Endothelial cell of umbilical vein (primary cell): ENCODE measurements at regions not wholly inside any gene's neighbourhood (a gene's known extent, or its start where the extent isn't known, plus 50 kb on each side); places are given as distances from the start of the nearest gene placed in this dataset.

Experiments used
- BruUV-seq: library from RNA; stranded (reverse); fragments of 400-500 nt; replicated peaks from 2 replicates; lab custom pipeline; 2021; lab: Mats Ljungman, UMichigan
- CTCF ChIA-PET: fragments of 300-600, 350-600 bp; sonication (Branson Sonifier 250); formaldehyde crosslinking; loops from one replicate; lab custom pipeline; 2021; ENCODE audit warnings: antibody characterized with exemption, inconsistent platforms; lab: Charles Lee
- POLR2A ChIA-PET: fragments of 300-600, 350-600 bp; sonication (Branson Sonifier 250); formaldehyde crosslinking; loops from one replicate; lab custom pipeline; 2021; ENCODE audit warnings: antibody characterized with exemption, inconsistent platforms; lab: Charles Lee
- DNase-seq: peaks from one replicate; pipeline ENCODE4 v3.0.0-alpha.2; 2011; ENCODE audit warnings: low read depth, low spot score
- FAIRE-seq: peaks from 2 replicates; lab custom pipeline; 2011; peaks lifted over from hg19 to GRCh38; lab: Jason Lieb, UNC
- H2AFZ ChIP-seq: 2 replicates; pipeline ENCODE4 v1.6.0; 2012; ENCODE audit warnings: low read depth, low read length, control low read depth, inconsistent platforms
- H3K27ac ChIP-seq: 2 replicates; pipeline ENCODE4 v1.5.1; 2011; ENCODE audit warnings: low read depth, mild to moderate bottlenecking, control low read depth, low read length, moderate library complexity; ENCODE audit not compliant: insufficient read depth
- H3K27me3 ChIP-seq, 2 experiments: 2 replicates each; pipeline versions ENCODE4 v1.6.0 to v1.6.1; 2011; ENCODE audit warnings: low read length in 2 of 2, mixed read lengths in 1 of 2; ENCODE audit not compliant: control insufficient read depth in 2 of 2, insufficient read depth in 2 of 2
- H3K36me3 ChIP-seq, 2 experiments: 2 replicates in 1 of 2; 3 replicates in 1 of 2; pipeline ENCODE4 v1.5.1; 2011; ENCODE audit warnings: low read length in 2 of 2, mild to moderate bottlenecking in 1 of 2, moderate library complexity in 1 of 2; ENCODE audit not compliant: control insufficient read depth in 2 of 2, insufficient read depth in 2 of 2; ENCODE audit errors: extremely low read depth in 1 of 2
- H3K4me1 ChIP-seq: 3 replicates; pipeline ENCODE4 v1.5.1; 2011; ENCODE audit warnings: mild to moderate bottlenecking, low read length; ENCODE audit not compliant: control insufficient read depth, insufficient read depth; ENCODE audit errors: extremely low read depth
- H3K4me2 ChIP-seq: 2 replicates; pipeline ENCODE4 v1.6.1; 2011; ENCODE audit warnings: low read length, control low read depth, mixed read lengths; ENCODE audit not compliant: insufficient read depth
- H3K4me3 ChIP-seq, 3 experiments: fragments of 200-600 bp in 1 of 3; sonication (generic), shearing (Covaris generic) in 1 of 3; replicated peaks in 1 of 3; 2 replicates each; pipeline ENCODE4 v1.5.1; 2011 to 2016; ENCODE audit warnings: control low read depth in 3 of 3, low read length in 3 of 3, mild to moderate bottlenecking in 2 of 3, inconsistent platforms in 1 of 3, low read depth in 1 of 3, moderate library complexity in 1 of 3; ENCODE audit not compliant: insufficient read depth in 1 of 3
- H3K79me2 ChIP-seq: 2 replicates; pipeline ENCODE4 v1.6.0; 2012; ENCODE audit warnings: low read length, inconsistent platforms; ENCODE audit not compliant: control insufficient read depth, insufficient read depth
- H3K9ac ChIP-seq: replicated peaks from 2 replicates; pipeline ENCODE3; 2011; ENCODE audit warnings: low read length, control low read depth; ENCODE audit not compliant: insufficient read depth; ENCODE audit errors: extremely low read depth
- H3K9me1 ChIP-seq: replicated peaks from 3 replicates; pipeline ENCODE4 v1.6.0; 2011; ENCODE audit warnings: mild to moderate bottlenecking, low read length; ENCODE audit not compliant: control insufficient read depth, insufficient read depth; ENCODE audit errors: extremely low read depth
- H3K9me3 ChIP-seq: replicated peaks from 2 replicates; pipeline ENCODE4 v1.5.1; 2012; ENCODE audit warnings: low read length, inconsistent platforms; ENCODE audit not compliant: control insufficient read depth, insufficient read depth
- H4K20me1 ChIP-seq: replicated peaks from 2 replicates; pipeline ENCODE3; 2011; ENCODE audit warnings: mild to moderate bottlenecking, low read length; ENCODE audit not compliant: control insufficient read depth, insufficient read depth; ENCODE audit errors: extremely low read depth
- CTCF ChIP-seq, 2 donors: IDR thresholded peaks; 1 replicate in 1 of 2; 2 replicates in 1 of 2; pipeline ENCODE4 v1.5.1; 2011; ENCODE audit warnings: low read length in 2 of 2, mild to moderate bottlenecking in 2 of 2, moderate library complexity in 2 of 2, control low read depth in 1 of 2, inconsistent platforms in 1 of 2, low read depth in 1 of 2; ENCODE audit not compliant: insufficient read depth in 1 of 2; ENCODE audit errors: extremely low read depth in 1 of 2
- EZH2 ChIP-seq: IDR thresholded peaks from 2 replicates; pipeline ENCODE4 v1.6.1; 2012; ENCODE audit warnings: borderline replicate concordance, low read depth, mild to moderate bottlenecking, moderate library complexity, low read length, inconsistent platforms; ENCODE audit not compliant: severe bottlenecking
- FOS ChIP-seq: IDR thresholded peaks from 2 replicates; pipeline ENCODE4 v1.6.1; 2011; ENCODE audit warnings: mild to moderate bottlenecking, low read length, moderate library complexity, borderline replicate concordance; ENCODE audit not compliant: insufficient read depth
- GATA2 ChIP-seq: IDR thresholded peaks from 2 replicates; pipeline ENCODE4 v1.7.0; 2011; ENCODE audit warnings: low read depth, mild to moderate bottlenecking, moderate library complexity, mixed read lengths, low read length; ENCODE audit not compliant: insufficient read length, insufficient read depth
- JUN ChIP-seq: IDR thresholded peaks from 2 replicates; pipeline ENCODE4 v1.6.1; 2011; ENCODE audit warnings: borderline replicate concordance, low read depth; ENCODE audit not compliant: insufficient read length, insufficient read depth
- MAX ChIP-seq: IDR thresholded peaks from 2 replicates; pipeline ENCODE4 v1.6.1; 2011; ENCODE audit not compliant: insufficient read depth, insufficient read length
- MYC ChIP-seq: IDR thresholded peaks from one replicate; pipeline ENCODE4 v1.6.1; 2011; ENCODE audit warnings: mild to moderate bottlenecking, low read depth, low read length
- POLR2A ChIP-seq: IDR thresholded peaks from 2 replicates; pipeline ENCODE4 v1.6.1; 2012; ENCODE audit warnings: low read depth, mild to moderate bottlenecking, control low read depth, low read length
- POLR2AphosphoS5 ChIP-seq: IDR thresholded peaks from 2 replicates; pipeline ENCODE4 v1.6.1; 2012; ENCODE audit warnings: low read depth, mild to moderate bottlenecking, control low read depth, low read length, moderate library complexity; ENCODE audit not compliant: insufficient read depth
- dilution Hi-C: fragments of 300-500 bp; cut with MboI; formaldehyde crosslinking; loops from one replicate; pipeline ENCODE4 v1.15.0; 2019; ENCODE audit warnings: low sequenced_read_pairs; ENCODE audit not compliant: extremely low pct_ligation_motif_present
- intact Hi-C: fragments of 100-400 bp; cut with micrococcal nuclease; formaldehyde crosslinking; loops from one replicate; pipeline ENCODE4 v1.10.0; 2022

- no peaks in the 10 kb centered on the region for H3K36me3 ChIP-seq
- no peaks in the 10 kb centered on the region for H3K9me1 ChIP-seq
- FAIRE-seq (no peak), DNase-seq (no peak)
- H3K27me3 ChIP-seq, result peaks cover 6 to 26% of the 10 kb centered on the region in 2 experiments
- H2AFZ ChIP-seq, result no peak overlapping the region
- no peak overlapping the region for H3K4me3 ChIP-seq
- H3K4me1 ChIP-seq, result no peaks in the 10 kb centered on the region
- H3K27ac ChIP-seq, result no peak overlapping the region
- no peaks in the 10 kb centered on the region for H4K20me1 ChIP-seq
- dilution Hi-C loops (no loop called here), intact Hi-C loops (no loop called here)
- no peaks in the 10 kb centered on the region for H3K9me3 ChIP-seq
- H3K4me2 ChIP-seq, result no peak overlapping the region
- ChIA-PET CTCF (interaction anchor here (0.9 to 4.7 kb wide), 2 partner anchors 19 to 61 kb away, joined by 3 to 15 read pairs; no protein-coding TSS in a partner anchor), POLR2A (no interaction called here)
- TF ChIP-seq POLR2AphosphoS5, result no peak
- TF ChIP-seq MYC, result no peak
- TF ChIP-seq MAX, result no peak
- no peak for TF ChIP-seq GATA2
- TF ChIP-seq JUN, result no peak
- no peak for TF ChIP-seq FOS
- no peak for TF ChIP-seq EZH2
- TF ChIP-seq POLR2A, result no peak
- TF ChIP-seq CTCF (IDR thresholded peaks at IDR 0.05; ENCODE audit: extremely low read depth in 1 of 2, insufficient read depth in 1 of 2, low read depth in 1 of 2, low read length in 2 of 2), result no peak
- no peak overlapping the region for H3K9ac ChIP-seq
- no TSS peak for BruUV-seq
- no peaks in the 10 kb centered on the region for H3K79me2 ChIP-seq
Measured at GRCh38 chr15:70588613-70589012, 174.7 kb downstream of the UACA start.
